BE2C (cell line): ENCODE measurements at regions not wholly inside any gene's neighbourhood (a gene's known extent, or its start where the extent isn't known, plus 50 kb on each side); places are given as distances from the start of the nearest gene placed in this dataset.

Experiments
- DNase-seq: peaks from one replicate; pipeline ENCODE4 v3.0.0-alpha.2; 2020
- H3K27me3 ChIP-seq: fragments of 250-450 bp; sonication (Bioruptor Pico); 2 replicates; pipeline ENCODE4 v1.5.1; 2020; ENCODE audit warnings: mild to moderate bottlenecking
- H3K36me3 ChIP-seq: fragments of 250-450 bp; sonication (Bioruptor Pico); 2 replicates; pipeline ENCODE4 v1.5.1; 2020; ENCODE audit warnings: mild to moderate bottlenecking
- H3K4me1 ChIP-seq: fragments of 250-450 bp; sonication (Bioruptor Pico); 2 replicates; pipeline ENCODE4 v1.5.1; 2020
- H3K4me3 ChIP-seq: 2 replicates; pipeline ENCODE4 v1.5.1; 2011; ENCODE audit warnings: low read depth, low read length
- H3K9me3 ChIP-seq: fragments of 250-450 bp; sonication (Bioruptor Pico); 2 replicates; pipeline ENCODE4 v1.5.1; 2020
- CTCF ChIP-seq: IDR thresholded peaks from 2 replicates; pipeline ENCODE4 v1.5.1; 2012; ENCODE audit warnings: mild to moderate bottlenecking, low read depth, low read length

- Histone ChIP-seq H3K27me3 (no peaks in the 10 kb centered on the region), H3K4me1 (no peaks in the 10 kb centered on the region), H3K4me3 (no peak overlapping the region), H3K36me3 (no peaks in the 10 kb centered on the region), H3K9me3 (no peaks in the 10 kb centered on the region)
- TF ChIP-seq CTCF, result no peak
- no peak for DNase-seq
Measured at GRCh38 chr11:39268176-39268690, 2191.2 kb downstream of the LRRC4C start.

GRCh38 chr11:39255648-39256047, 2203.8 kb downstream of the LRRC4C start:
- no peak for TF ChIP-seq CTCF
- Histone ChIP-seq H3K27me3 (no peaks in the 10 kb centered on the region), H3K9me3 (no peaks in the 10 kb centered on the region), H3K36me3 (no peaks in the 10 kb centered on the region), H3K4me3 (no peak overlapping the region), H3K4me1 (no peaks in the 10 kb centered on the region)
- DNase-seq, result no peak

GRCh38 chr11:39249566-39250365, 2209.7 kb downstream of the LRRC4C start:
- Histone ChIP-seq H3K4me1 (no peaks in the 10 kb centered on the region), H3K36me3 (no peaks in the 10 kb centered on the region), H3K9me3 (no peaks in the 10 kb centered on the region), H3K4me3 (no peak overlapping the region), H3K27me3 (no peaks in the 10 kb centered on the region)
- no peak for TF ChIP-seq CTCF
- DNase-seq, result no peak

GRCh38 chr11:39247570-39248137, 2211.8 kb downstream of the LRRC4C start:
- no peaks in the 10 kb centered on the region for H3K27me3 ChIP-seq
- no peak overlapping the region for H3K4me3 ChIP-seq
- H3K4me1 ChIP-seq, result no peaks in the 10 kb centered on the region
- H3K36me3 ChIP-seq, result no peaks in the 10 kb centered on the region
- H3K9me3 ChIP-seq, result no peaks in the 10 kb centered on the region
- no peak for DNase-seq
- TF ChIP-seq CTCF, result no peak

- Histone ChIP-seq H3K9me3 (no peaks in the 10 kb centered on the region), H3K4me1 (no peaks in the 10 kb centered on the region), H3K27me3 (no peaks in the 10 kb centered on the region), H3K4me3 (no peak overlapping the region), H3K36me3 (no peaks in the 10 kb centered on the region)
- no peak for DNase-seq
- no peak for TF ChIP-seq CTCF
Measured at GRCh38 chr11:39239553-39239952, 2219.9 kb downstream of the LRRC4C start.

GRCh38 chr11:39236916-39237315, 2222.5 kb downstream of the LRRC4C start:
- no peak for TF ChIP-seq CTCF
- no peaks in the 10 kb centered on the region for H3K27me3 ChIP-seq
- no peaks in the 10 kb centered on the region for H3K36me3 ChIP-seq
- H3K4me1 ChIP-seq, result no peaks in the 10 kb centered on the region
- DNase-seq, result no peak
- no peak overlapping the region for H3K4me3 ChIP-seq
- H3K9me3 ChIP-seq, result no peaks in the 10 kb centered on the region
